Fibroblast of skin of left biceps (primary cell): ENCODE measurements at regions not wholly inside any gene's neighbourhood (a gene's known extent, or its start where the extent isn't known, plus 50 kb on each side); places are given as distances from the start of the nearest gene placed in this dataset.

Source experiments
- DNase-seq, 2 experiments: peaks; one replicate each; pipeline ENCODE4 v3.0.0-alpha.2; 2013; ENCODE audit warnings: low read depth in 2 of 2

- DNase-seq: no peak
Measured at GRCh38 chrX:10900585-10901289, 210.4 kb upstream of the HCCS start.

GRCh38 chrX:10901290-10901633, 209.9 kb upstream of the HCCS start:
- DNase-seq: no peak

- DNase-seq: no peak
Measured at GRCh38 chrX:10902001-10902400, 209.1 kb upstream of the HCCS start.

- DNase-seq: no peak
Measured at GRCh38 chrX:10903523-10903922, 207.6 kb upstream of the HCCS start.

DNA sequence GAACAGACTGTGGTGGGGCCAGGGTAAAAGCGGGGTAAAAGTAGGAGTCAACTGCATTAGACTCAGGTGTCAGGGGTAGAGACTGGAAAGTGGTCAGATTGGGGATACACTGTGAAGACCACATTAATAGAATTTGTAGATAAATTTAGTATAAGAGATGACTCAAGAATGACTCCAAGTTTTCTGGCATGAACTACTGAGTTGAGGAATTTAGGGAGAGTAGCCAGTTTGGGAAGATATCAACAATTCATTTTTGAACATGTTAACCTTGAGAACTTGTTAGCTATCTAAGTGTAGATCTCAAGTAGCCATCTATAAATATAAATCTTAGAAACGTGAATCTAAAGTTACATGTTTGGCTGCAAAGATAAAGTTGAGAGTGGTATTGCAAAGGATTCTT, 206.9 kb upstream of the HCCS start:
- DNase-seq: no peak

DNA sequence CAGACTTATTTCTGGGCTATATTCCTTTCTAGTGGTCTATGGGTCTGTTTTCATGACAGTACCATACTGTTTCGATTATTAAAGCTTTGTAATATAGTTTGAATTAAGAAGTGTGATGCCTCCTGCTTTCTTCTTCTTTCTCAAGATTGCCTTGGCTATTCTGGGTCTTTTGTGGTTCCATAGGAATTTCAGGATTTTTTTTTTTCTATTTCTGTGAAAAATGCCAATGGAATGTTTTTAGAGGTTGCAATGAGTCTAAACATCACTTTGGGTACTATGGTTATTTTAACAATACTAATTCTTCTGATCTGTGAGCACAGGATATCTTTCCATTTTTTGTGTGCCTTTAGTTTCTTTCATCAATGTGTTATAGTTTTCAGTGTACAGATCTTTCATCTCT, 204.3 kb upstream of the HCCS start:
- DNase-seq: no peak

GRCh38 chrX:10922159-10922558, 189.0 kb upstream of the HCCS start:
- peak; percentile 74 to 75 for DNase-seq

DNA sequence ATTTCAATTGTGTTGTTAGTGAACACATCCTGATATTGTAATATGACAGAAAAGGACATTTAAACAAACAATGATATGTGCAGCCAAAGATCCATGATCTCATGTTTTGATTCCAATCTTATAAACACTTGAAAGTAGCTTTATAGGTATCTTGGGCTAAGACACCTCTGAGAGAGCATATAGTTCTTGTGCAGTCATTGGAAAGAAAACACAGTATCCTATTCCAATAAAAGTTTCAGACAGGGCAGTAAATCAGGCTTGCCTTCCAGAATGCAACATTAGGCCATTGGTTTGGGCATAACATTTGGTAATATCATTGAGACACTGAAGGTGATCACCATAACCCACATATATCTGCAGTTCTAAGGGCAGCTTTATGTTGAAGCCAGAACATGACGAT, 188.3 kb upstream of the HCCS start:
- DNase-seq: no peak

- no peak for DNase-seq
Measured at GRCh38 chrX:10923466-10923865, 187.7 kb upstream of the HCCS start.

DNA sequence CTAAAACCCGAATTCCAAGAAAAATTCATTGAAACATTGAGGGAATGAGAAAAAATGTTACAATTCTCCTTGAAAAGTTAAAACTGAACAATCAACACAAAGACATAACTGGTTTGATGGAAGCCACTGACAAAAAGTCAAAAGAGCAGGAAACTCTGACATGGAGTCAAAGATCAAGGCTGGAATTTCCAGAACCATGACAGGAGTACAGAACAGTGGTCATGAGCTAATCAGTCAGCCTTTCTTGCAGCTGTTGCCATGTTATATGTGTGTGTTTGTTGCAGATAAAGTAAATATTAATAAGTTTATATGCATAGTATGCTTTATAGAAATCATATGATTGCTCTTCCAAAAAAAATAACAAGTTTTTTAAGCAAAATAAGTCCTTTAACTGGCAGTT, 184.7 kb upstream of the HCCS start:
- no peak for DNase-seq

DNA sequence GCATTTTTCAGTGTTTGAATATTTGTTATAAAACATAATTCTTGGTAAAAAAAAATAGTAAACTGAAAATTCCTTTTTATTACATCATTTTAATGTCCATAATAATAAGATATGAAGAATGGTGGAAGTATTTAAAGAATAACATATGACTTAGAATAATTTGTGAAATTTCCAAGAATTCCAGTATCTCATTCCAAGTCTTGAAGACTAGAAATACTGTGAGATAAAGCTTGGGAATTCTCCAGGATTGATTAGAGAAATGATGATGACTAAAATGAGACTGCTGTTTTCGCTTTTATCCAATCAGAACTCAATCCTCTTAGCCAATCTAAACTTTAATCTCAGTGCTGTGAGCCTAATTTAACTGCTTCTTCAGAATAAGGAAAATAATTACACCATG, 184.2 kb upstream of the HCCS start:
- DNase-seq: peak; percentile 67 to 76

GRCh38 chrX:10929747-10930146, 181.4 kb upstream of the HCCS start:
- DNase-seq: no peak

DNA sequence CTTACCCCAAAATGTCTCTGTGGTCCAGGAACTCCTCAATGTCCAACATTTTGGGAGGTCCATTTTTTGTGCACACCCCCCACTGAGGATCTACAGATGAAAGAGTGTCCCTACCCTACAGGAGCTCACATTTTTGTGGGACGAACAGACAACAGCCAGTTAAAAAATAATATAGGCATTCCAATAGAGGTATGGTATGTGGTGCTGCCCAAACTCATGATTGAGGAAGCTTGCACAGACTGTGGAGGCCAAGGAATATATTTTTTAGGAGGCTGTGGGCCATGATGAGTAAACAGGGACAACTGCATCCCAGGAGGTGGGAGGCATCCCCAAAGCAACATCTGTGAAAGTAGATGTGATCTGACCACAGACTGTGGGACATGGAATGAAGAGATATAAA, 181.0 kb upstream of the HCCS start:
- DNase-seq: no peak

- DNase-seq: no peak
Measured at GRCh38 chrX:10931976-10932375, 179.2 kb upstream of the HCCS start.

- no peak for DNase-seq
Measured at GRCh38 chrX:10932842-10933440, 178.2 kb upstream of the HCCS start.

GRCh38 chrX:10935501-10935900, 175.6 kb upstream of the HCCS start:
- no peak for DNase-seq

- no peak for DNase-seq
Measured at GRCh38 chrX:10936976-10937375, 174.2 kb upstream of the HCCS start.

GRCh38 chrX:10938365-10938923, 172.7 kb upstream of the HCCS start:
- DNase-seq: no peak

DNA sequence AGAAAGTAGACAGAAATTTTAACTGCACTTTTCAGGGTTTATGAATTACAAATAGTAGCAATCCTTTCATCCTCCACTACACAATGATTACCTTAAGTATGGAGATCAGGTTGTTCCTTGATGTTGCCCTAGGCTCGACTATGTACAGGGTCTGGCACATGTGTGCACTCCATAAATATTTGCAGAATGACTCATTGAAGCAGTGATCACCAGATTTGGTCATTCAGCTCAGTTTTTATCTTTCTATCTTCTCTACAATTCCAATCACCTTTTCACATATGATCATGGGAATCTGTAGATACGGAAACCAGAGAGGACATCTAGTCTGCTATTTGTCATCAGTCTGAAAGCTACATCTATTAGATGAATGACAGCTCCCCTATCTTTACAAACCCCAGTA, 171.7 kb upstream of the HCCS start:
- no peak for DNase-seq

- no peak for DNase-seq
Measured at GRCh38 chrX:10944136-10944885, 166.8 kb upstream of the HCCS start.

GRCh38 chrX:10945498-10945897, 165.6 kb upstream of the HCCS start:
- DNase-seq: no peak

DNA sequence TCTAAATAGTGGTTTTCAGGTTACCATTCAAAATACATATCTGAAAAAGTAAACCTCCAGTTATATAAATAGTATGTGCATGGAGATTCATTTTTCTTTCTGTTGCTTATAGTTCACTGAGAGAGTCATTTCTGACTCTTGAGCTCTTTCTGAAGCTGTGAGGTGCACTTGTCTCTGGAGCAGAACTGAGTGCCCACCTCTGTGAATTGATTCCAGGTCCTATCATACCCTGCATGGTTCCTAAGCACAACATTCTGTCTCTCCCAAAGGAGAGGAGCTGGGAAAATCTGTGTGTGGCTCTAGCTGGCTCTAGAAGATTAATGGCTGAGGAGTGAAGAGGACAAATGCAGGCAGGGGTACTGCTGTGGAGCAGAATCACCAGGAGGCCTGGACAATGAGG, 161.6 kb upstream of the HCCS start:
- DNase-seq: no peak

DNA sequence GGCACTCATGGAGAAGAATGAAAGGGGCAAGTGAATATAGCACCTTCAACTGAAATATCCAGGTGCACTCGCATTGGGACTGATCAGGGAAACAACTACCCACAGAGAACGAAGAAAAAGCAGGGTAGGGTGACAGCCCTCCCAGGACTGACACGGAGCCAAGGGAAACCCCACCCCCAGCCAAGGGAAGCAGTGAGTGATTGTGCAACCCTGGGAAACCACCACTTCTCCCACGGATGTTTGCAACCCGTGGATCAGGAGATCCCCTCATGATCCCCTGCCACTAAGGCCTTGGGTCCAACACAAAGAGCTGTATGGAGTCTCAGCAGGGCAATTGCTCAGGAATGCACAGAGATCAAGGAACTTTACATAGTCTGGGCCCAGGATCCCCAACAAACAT, 158.5 kb upstream of the HCCS start:
- no peak for DNase-seq
